ENCODE measurements at regions not wholly inside any gene's neighbourhood (a gene's known extent, or its start where the extent isn't known, plus 50 kb on each side); places are given as distances from the start of the nearest gene placed in this dataset.

DNA sequence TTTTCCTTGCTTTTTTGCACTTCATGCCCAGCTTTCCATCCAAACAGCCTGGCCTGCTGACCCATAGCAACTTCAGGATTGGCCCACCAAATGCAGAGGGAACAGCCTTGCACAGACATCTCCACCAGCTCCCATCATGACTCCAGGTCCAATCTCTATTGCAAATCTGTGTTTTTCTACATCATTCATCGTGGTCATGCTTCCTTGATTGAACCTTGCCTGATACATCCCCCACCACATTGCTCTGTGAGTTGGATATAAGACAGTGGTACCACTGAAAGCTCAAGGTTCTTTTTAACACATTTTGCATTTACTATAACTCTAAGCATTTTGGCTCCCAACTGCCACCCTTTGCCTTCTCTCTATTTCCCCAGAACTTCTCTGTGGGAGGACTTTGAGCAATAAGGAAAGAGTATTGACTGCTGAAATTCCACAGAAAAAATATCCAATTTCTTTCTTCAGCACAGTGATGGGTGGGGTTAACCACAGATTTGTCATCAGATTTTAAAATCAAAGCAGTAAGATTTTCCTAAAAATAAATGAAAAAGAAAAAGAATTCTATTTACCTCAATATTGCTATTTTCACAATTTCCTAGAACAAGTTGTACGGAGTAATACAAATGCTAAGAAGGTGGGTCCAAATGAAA, 114.6 kb upstream of the GALNT15 start:
- TF ChIP-seq, protein P1, sequence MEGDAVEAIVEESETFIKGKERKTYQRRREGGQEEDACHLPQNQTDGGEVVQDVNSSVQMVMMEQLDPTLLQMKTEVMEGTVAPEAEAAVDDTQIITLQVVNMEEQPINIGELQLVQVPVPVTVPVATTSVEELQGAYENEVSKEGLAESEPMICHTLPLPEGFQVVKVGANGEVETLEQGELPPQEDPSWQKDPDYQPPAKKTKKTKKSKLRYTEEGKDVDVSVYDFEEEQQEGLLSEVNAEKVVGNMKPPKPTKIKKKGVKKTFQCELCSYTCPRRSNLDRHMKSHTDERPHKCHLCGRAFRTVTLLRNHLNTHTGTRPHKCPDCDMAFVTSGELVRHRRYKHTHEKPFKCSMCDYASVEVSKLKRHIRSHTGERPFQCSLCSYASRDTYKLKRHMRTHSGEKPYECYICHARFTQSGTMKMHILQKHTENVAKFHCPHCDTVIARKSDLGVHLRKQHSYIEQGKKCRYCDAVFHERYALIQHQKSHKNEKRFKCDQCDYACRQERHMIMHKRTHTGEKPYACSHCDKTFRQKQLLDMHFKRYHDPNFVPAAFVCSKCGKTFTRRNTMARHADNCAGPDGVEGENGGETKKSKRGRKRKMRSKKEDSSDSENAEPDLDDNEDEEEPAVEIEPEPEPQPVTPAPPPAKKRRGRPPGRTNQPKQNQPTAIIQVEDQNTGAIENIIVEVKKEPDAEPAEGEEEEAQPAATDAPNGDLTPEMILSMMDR (IDR thresholded peaks at IDR 0.05) = no peak
- no peak for TF ChIP-seq POLR2AphosphoS5 (IDR thresholded peaks at IDR 0.05)
- TF ChIP-seq POLR2A (IDR thresholded peaks at IDR 0.05) = no peak

All from transverse colon (tissue), 4 donors.